Inflammatory macrophage treated with lipopolysaccharide for 4 hours (primary cell): ENCODE measurements at regions not wholly inside any gene's neighbourhood (a gene's known extent, or its start where the extent isn't known, plus 50 kb on each side); places are given as distances from the start of the nearest gene placed in this dataset.

Source experiments
- DNase-seq: peaks from one replicate; pipeline ENCODE4 v3.0.0-alpha.2; 2020

- DNase-seq, result no peak
Observed at GRCh38 chr10:4730998-4731397, 95.0 kb upstream of the AKR1E2 start.

GRCh38 chr10:4725917-4726606 lies 99.9 kb upstream of the AKR1E2 start:
- DNase-seq, result peak; percentile 4

- no peak for DNase-seq
Observed at GRCh38 chr10:4723860-4724259, 102.1 kb upstream of the AKR1E2 start.

GRCh38 chr10:4721999-4722753 lies 103.8 kb upstream of the AKR1E2 start:
- no peak for DNase-seq

- no peak for DNase-seq
Observed at GRCh38 chr10:4720463-4720862, 105.5 kb upstream of the AKR1E2 start.

GRCh38 chr10:4719671-4720070 lies 106.3 kb upstream of the AKR1E2 start:
- DNase-seq, result no peak

GRCh38 chr10:4719036-4719435 lies 107.0 kb upstream of the AKR1E2 start:
- no peak for DNase-seq

- no peak for DNase-seq
Observed at GRCh38 chr10:4718544-4718943, 107.5 kb upstream of the AKR1E2 start.

GRCh38 chr10:4717670-4718069 lies 108.3 kb upstream of the AKR1E2 start:
- no peak for DNase-seq

- DNase-seq, result no peak
Observed at GRCh38 chr10:4710858-4711257, 115.1 kb upstream of the AKR1E2 start.

- no peak for DNase-seq
Observed at GRCh38 chr10:4708123-4708759, 117.8 kb upstream of the AKR1E2 start.

GRCh38 chr10:4707221-4707620 lies 118.8 kb upstream of the AKR1E2 start:
- no peak for DNase-seq

- peak; percentile 51 for DNase-seq
Observed at GRCh38 chr10:4704034-4704545, 121.9 kb upstream of the AKR1E2 start.

- no peak for DNase-seq
Observed at GRCh38 chr10:4701016-4701415, 125.0 kb upstream of the AKR1E2 start.

- no peak for DNase-seq
Observed at GRCh38 chr10:4699950-4700730, 125.9 kb upstream of the AKR1E2 start.

- no peak for DNase-seq
Observed at GRCh38 chr10:4698075-4698474, 127.9 kb upstream of the AKR1E2 start.

GRCh38 chr10:4696186-4696585 lies 129.8 kb upstream of the AKR1E2 start:
- no peak for DNase-seq

GRCh38 chr10:4693967-4694366 lies 132.0 kb upstream of the AKR1E2 start:
- no peak for DNase-seq

GRCh38 chr10:4692206-4692605 lies 133.8 kb upstream of the AKR1E2 start:
- DNase-seq, result no peak

GRCh38 chr10:4691776-4692175 lies 134.2 kb upstream of the AKR1E2 start:
- DNase-seq, result no peak

GRCh38 chr10:4691301-4691700 lies 134.7 kb upstream of the AKR1E2 start:
- DNase-seq, result no peak

- peak; percentile 46 for DNase-seq
Observed at GRCh38 chr10:4688601-4689000, 137.4 kb upstream of the AKR1E2 start.

- no peak for DNase-seq
Observed at GRCh38 chr10:4688168-4688567, 137.8 kb upstream of the AKR1E2 start.
